ENCODE measurements at regions not wholly inside any gene's neighbourhood (a gene's known extent, or its start where the extent isn't known, plus 50 kb on each side); places are given as distances from the start of the nearest gene placed in this dataset.

DNA sequence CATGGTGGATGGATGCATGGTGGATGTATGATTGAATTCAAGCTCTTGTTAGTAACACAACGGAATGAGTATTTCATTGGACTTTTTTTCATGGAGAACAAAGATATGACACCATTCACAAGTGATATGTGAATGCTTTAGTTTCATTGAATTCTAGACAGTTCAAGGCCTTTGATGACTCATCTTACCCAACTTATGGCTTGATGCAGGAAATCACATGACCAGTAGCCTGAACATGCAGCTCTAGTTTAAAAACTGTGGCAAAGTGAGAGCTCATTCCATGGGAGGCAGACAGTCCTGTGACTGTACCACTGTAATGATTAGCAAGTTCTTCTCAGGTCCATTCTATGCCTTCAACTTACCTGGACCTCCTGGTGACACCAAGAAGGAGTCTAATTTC is 1239.3 kb downstream of the TYW1 start:
- TF ChIP-seq CTCF (IDR thresholded peaks at IDR 0.05; ENCODE audit: low read depth, low read length) = no peak
- TF ChIP-seq EZH2phosphoT487 (IDR thresholded peaks at IDR 0.05; ENCODE audit: low read depth) = no peak

Data from OCI-LY3 (cell line).